SK-N-SH (cell line): ENCODE measurements at regions not wholly inside any gene's neighbourhood (a gene's known extent, or its start where the extent isn't known, plus 50 kb on each side); places are given as distances from the start of the nearest gene placed in this dataset.

Source experiments
- CTCF ChIA-PET: fragments of 300-600, 350-600 bp; formaldehyde crosslinking; extraction: SDS; loops from one replicate; lab custom pipeline; 2021; lab: Yijun Ruan, JAX
- POLR2A ChIA-PET: fragments of 350-600 bp; sonication (Branson Sonifier 250); formaldehyde crosslinking; extraction: SDS; loops from one replicate; lab custom pipeline; 2020; ENCODE audit warnings: antibody characterized with exemption, inconsistent platforms; lab: Yijun Ruan, JAX
- DNase-seq: peaks from one replicate; pipeline ENCODE4 v3.0.0; 2012
- H2AFZ ChIP-seq: fragments of 200-600 bp; sonication (generic); 2 replicates; pipeline ENCODE4 v1.8.1; 2016; ENCODE audit warnings: antibody characterized with exemption, mild to moderate bottlenecking, low read depth
- H3F3A ChIP-seq: fragments of 200-600 bp; sonication (generic); replicated peaks from 2 replicates; pipeline ENCODE3; 2016; ENCODE audit warnings: antibody characterized with exemption, mild to moderate bottlenecking; ENCODE audit not compliant: insufficient read depth
- H3K27ac ChIP-seq, 2 experiments: fragments of 200-500 bp in 1 of 2; fragments of 200-600 bp in 1 of 2; sonication (Bioruptor generic) in 1 of 2; sonication (generic), shearing (Covaris generic) in 1 of 2; 2 replicates each; pipeline versions ENCODE4 v1.5.1 to v1.6.1; 2014 to 2016; ENCODE audit warnings: low read depth in 2 of 2, inconsistent platforms in 1 of 2, low read length in 1 of 2, mild to moderate bottlenecking in 1 of 2, mixed read lengths in 1 of 2
- H3K27me3 ChIP-seq: fragments of 200-600 bp; sonication (generic), shearing (Covaris generic); 2 replicates; pipeline ENCODE4 v1.6.1; 2016; ENCODE audit warnings: mixed run types; ENCODE audit not compliant: insufficient read depth
- H3K36me3 ChIP-seq, 2 experiments: fragments of 200-500 bp in 1 of 2; fragments of 200-600 bp in 1 of 2; sonication (Bioruptor generic) in 1 of 2; sonication (generic) in 1 of 2; replicated peaks in 1 of 2; 2 replicates each; pipeline versions ENCODE3 to v1.5.1; 2014 to 2016; ENCODE audit warnings: low read length in 1 of 2, mild to moderate bottlenecking in 1 of 2; ENCODE audit not compliant: insufficient read depth in 2 of 2, control insufficient read depth in 1 of 2
- H3K4me1 ChIP-seq, 2 experiments: fragments of 200-500 bp in 1 of 2; fragments of 200-600 bp in 1 of 2; sonication (Bioruptor generic) in 1 of 2; sonication (generic), shearing (Covaris generic) in 1 of 2; 2 replicates each; pipeline versions ENCODE4 v1.5.1 to v1.6.1; 2014 to 2016; ENCODE audit warnings: low read depth in 1 of 2, low read length in 1 of 2, mixed run types in 1 of 2; ENCODE audit not compliant: insufficient read depth in 2 of 2, control insufficient read depth in 1 of 2
- H3K4me2 ChIP-seq: fragments of 200-600 bp; sonication (generic), shearing (Covaris generic); 2 replicates; pipeline ENCODE4 v1.6.1; 2017; ENCODE audit warnings: mixed run types
- H3K4me3 ChIP-seq, 2 experiments: fragments of 200-500 bp in 1 of 2; fragments of 200-600 bp in 1 of 2; sonication (Bioruptor generic) in 1 of 2; sonication (generic), shearing (Covaris generic) in 1 of 2; 2 replicates each; pipeline versions ENCODE4 v1.5.1 to v1.8.1; 2014 to 2016; ENCODE audit warnings: low read depth in 2 of 2, inconsistent platforms in 1 of 2, low read length in 1 of 2, mild to moderate bottlenecking in 1 of 2, mixed read lengths in 1 of 2, moderate library complexity in 1 of 2
- H3K79me2 ChIP-seq: fragments of 200-600 bp; sonication (generic); 2 replicates; pipeline ENCODE4 v1.8.1; 2017; ENCODE audit warnings: mild to moderate bottlenecking; ENCODE audit not compliant: insufficient read depth
- H3K9ac ChIP-seq: fragments of 200-600 bp; sonication (generic); 2 replicates; pipeline ENCODE4 v1.6.1; 2017; ENCODE audit warnings: mixed run types
- H3K9me2 ChIP-seq: fragments of 200-600 bp; sonication (generic); 2 replicates; pipeline ENCODE4 v1.6.1; 2017; ENCODE audit warnings: mixed run types
- H3K9me3 ChIP-seq: fragments of 200-600 bp; sonication (generic); 2 replicates; pipeline ENCODE4 v1.6.1; 2017; ENCODE audit warnings: mixed run types, mild to moderate bottlenecking, moderate library complexity
- H4K20me1 ChIP-seq: fragments of 200-600 bp; sonication (generic); 2 replicates; pipeline ENCODE4 v1.6.1; 2017; ENCODE audit warnings: mild to moderate bottlenecking, mixed run types; ENCODE audit not compliant: insufficient read depth
- CHD2 ChIP-seq: fragments of 150-350 bp; IDR thresholded peaks from 2 replicates; pipeline ENCODE4 v1.6.1; 2018; ENCODE audit warnings: low read length; ENCODE audit not compliant: partially characterized antibody
- ELF1 ChIP-seq: IDR thresholded peaks from 2 replicates; pipeline ENCODE4 v1.4.0; 2012
- EZH2phosphoT487 ChIP-seq: fragments of 200-600 bp; sonication (generic); IDR thresholded peaks from 2 replicates; pipeline ENCODE4 v1.6.1; 2017; ENCODE audit warnings: low read depth, mixed run types, mild to moderate bottlenecking, antibody characterized with exemption, moderate library complexity, borderline replicate concordance
- FOXJ3 ChIP-seq: sonication (generic); formaldehyde crosslinking; IDR thresholded peaks from 2 replicates; pipeline ENCODE4 v1.5.1; 2020; ENCODE audit warnings: mild to moderate bottlenecking, missing genetic modification reagents
- GABPA ChIP-seq: IDR thresholded peaks from 2 replicates; pipeline ENCODE4 v1.4.0; 2012; ENCODE audit warnings: low read depth, mild to moderate bottlenecking
- GATA2 ChIP-seq: sonication (generic); formaldehyde crosslinking; IDR thresholded peaks from 2 replicates; pipeline ENCODE4 v1.5.0; 2020; ENCODE audit warnings: mild to moderate bottlenecking, missing genetic modification reagents
- JUND ChIP-seq: IDR thresholded peaks from 2 replicates; pipeline ENCODE4 v1.4.0; 2012
- NFIC ChIP-seq: IDR thresholded peaks from 2 replicates; pipeline ENCODE4 v1.4.0; 2012; ENCODE audit warnings: borderline replicate concordance
- NRF1 ChIP-seq: IDR thresholded peaks from 2 replicates; pipeline ENCODE4 v1.6.1; 2012; ENCODE audit warnings: low read depth, mild to moderate bottlenecking, low read length
- POLR2AphosphoS5 ChIP-seq: IDR thresholded peaks from 2 replicates; pipeline ENCODE4 v1.6.1; 2012; ENCODE audit warnings: low read depth, low read length
- RFX5 ChIP-seq: IDR thresholded peaks from 2 replicates; pipeline ENCODE4 v1.6.1; 2012; ENCODE audit warnings: mild to moderate bottlenecking, improper control_type of control experiment, low read length
- RXRA ChIP-seq: IDR thresholded peaks from 2 replicates; pipeline ENCODE4 v1.4.0; 2012; ENCODE audit warnings: low read depth, mild to moderate bottlenecking, borderline replicate concordance
- SIN3A ChIP-seq: IDR thresholded peaks from 2 replicates; pipeline ENCODE4 v1.6.1; 2012; ENCODE audit warnings: low read depth, mild to moderate bottlenecking, low read length, moderate library complexity, borderline replicate concordance
- SMC3 ChIP-seq: IDR thresholded peaks from 2 replicates; pipeline ENCODE4 v1.6.1; 2012; ENCODE audit warnings: low read depth, low read length, improper control_type of control experiment
- YY1 ChIP-seq: IDR thresholded peaks from 2 replicates; pipeline ENCODE4 v1.4.0; 2012; ENCODE audit warnings: low read depth, mild to moderate bottlenecking
- whole genome bisulfite sequencing: methylation state at CpG from one replicate; pipeline ENCODE4 v1.1.6; 2017; ENCODE audit warnings: low lambda C conversion rate; 5-methylcytosine and 5-hydroxymethylcytosine counted together
- TF ChIP-seq, protein P1 (sequence below): fragments of 150-350 bp; IDR thresholded peaks from 2 replicates; pipeline ENCODE4 v1.6.1; 2017; ENCODE audit warnings: antibody characterized with exemption, low read length, low read depth, borderline replicate concordance
- TF ChIP-seq, protein P2 (sequence below): IDR thresholded peaks from 2 replicates; pipeline ENCODE4 v1.4.0; 2012; ENCODE audit warnings: low read depth, borderline replicate concordance
- TF ChIP-seq, protein P3 (sequence below): IDR thresholded peaks from 2 replicates; pipeline ENCODE4; 2012
- TF ChIP-seq, protein P4 (sequence below): fragments of 150-350 bp; IDR thresholded peaks from 2 replicates; pipeline ENCODE4 v1.6.1; 2016; ENCODE audit warnings: mild to moderate bottlenecking, low read depth, low read length
- TF ChIP-seq, protein P5 (sequence below): IDR thresholded peaks from 2 replicates; pipeline ENCODE4 v1.6.1; 2012; ENCODE audit warnings: mild to moderate bottlenecking, low read depth, low read length, moderate library complexity

DNA sequence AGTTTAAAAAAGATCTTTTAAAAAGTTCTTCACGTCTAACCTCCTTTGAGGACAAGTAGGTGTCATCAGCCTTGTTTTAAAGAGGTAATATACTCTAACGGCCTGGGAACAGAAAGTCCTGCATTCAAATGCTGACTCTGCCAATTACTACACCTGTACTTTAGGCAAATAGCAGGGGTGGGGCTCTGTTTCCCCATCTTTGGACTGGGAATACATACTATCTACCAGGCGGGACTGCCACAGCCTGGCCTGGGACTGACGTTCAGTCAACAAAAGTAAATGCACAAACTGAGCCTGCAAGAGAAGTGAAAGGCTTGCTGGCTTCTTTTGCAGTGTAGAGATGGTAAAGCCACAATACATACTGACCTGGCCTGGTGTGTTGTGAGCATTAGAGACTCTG is 107.6 kb upstream of the SPATA12 start (continued):
- TF ChIP-seq POLR2AphosphoS5 (no peak), NRF1 (no peak)

DNA sequence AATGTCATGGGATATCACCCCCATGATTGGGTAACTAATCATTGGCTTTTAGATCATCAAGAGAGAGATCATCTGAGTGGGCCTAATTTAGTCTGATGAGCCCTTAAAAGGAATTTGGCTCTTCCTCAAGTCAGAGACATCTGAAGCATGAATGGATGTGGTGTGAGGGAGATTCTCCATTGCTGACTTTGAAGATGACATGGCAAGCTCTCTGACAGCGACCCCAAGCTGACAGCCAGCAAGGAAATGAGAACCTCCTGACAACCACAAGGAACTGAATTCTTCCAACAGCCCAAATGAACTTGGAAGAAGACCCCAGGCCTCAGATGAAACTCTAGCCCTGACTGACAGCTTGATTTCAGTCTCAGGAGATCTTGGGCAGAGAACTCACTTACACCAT is 108.4 kb upstream of the SPATA12 start:
- H4K20me1 ChIP-seq = no peaks in the 10 kb centered on the region
- no peak overlapping the region for H3K9ac ChIP-seq
- H3K4me1 ChIP-seq = peaks cover 0 to 9% of the 10 kb centered on the region in 2 experiments; a peak in 1 of 4 replicates
- POLR2A ChIA-PET = no interaction called here
- CTCF ChIA-PET = no interaction called here
- H3K4me2 ChIP-seq = no peak overlapping the region
- no peaks in the 10 kb centered on the region for H3K79me2 ChIP-seq
- WGBS = 100% methylated on average over 1 of the region's 1 CpG
- no peak for DNase-seq
- H3K27ac ChIP-seq = no peak overlapping the region
- H3K9me3 ChIP-seq = no peaks in the 10 kb centered on the region
- no peak overlapping the region for H2AFZ ChIP-seq
- H3K27me3 ChIP-seq = no peaks in the 10 kb centered on the region
- H3K4me3 ChIP-seq = no peak overlapping the region
- no peaks in the 10 kb centered on the region for H3K9me2 ChIP-seq
- no peaks in the 10 kb centered on the region for H3F3A ChIP-seq
- H3K36me3 ChIP-seq = no peaks in the 10 kb centered on the region
- TF ChIP-seq ELF1 = no peak
- TF ChIP-seq, protein P1, sequence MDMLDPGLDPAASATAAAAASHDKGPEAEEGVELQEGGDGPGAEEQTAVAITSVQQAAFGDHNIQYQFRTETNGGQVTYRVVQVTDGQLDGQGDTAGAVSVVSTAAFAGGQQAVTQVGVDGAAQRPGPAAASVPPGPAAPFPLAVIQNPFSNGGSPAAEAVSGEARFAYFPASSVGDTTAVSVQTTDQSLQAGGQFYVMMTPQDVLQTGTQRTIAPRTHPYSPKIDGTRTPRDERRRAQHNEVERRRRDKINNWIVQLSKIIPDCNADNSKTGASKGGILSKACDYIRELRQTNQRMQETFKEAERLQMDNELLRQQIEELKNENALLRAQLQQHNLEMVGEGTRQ = no peak
- TF ChIP-seq POLR2AphosphoS5 = no peak
- TF ChIP-seq CHD2 = no peak
- TF ChIP-seq, protein P2, sequence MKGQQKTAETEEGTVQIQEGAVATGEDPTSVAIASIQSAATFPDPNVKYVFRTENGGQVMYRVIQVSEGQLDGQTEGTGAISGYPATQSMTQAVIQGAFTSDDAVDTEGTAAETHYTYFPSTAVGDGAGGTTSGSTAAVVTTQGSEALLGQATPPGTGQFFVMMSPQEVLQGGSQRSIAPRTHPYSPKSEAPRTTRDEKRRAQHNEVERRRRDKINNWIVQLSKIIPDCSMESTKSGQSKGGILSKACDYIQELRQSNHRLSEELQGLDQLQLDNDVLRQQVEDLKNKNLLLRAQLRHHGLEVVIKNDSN = no peak
- TF ChIP-seq GATA2 (CRISPR knock-in tag) = no peak
- no peak for TF ChIP-seq EZH2phosphoT487
- TF ChIP-seq SIN3A = no peak

DNA sequence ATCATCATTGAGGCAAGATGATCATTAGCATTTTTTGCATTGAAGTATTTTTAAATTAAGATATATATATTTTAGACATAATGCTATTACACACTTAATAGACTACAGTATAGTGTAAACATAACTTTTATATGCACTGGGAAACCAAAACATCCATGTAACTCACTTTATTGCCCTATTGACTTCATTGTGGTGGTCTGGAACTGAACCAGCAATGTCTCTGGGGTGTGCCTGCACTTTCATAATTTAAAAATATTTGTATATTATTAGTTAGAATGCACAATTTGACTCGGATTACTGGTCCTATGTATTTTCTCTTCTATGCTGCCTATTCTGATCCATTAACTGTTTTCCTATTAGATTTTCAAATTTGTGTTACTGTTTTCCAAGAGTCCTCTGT is 109.1 kb upstream of the SPATA12 start:
- H3F3A ChIP-seq = no peaks in the 10 kb centered on the region
- no peaks in the 10 kb centered on the region for H3K36me3 ChIP-seq
- ChIA-PET CTCF (no interaction called here), POLR2A (no interaction called here)
- peaks cover 0 to 9% of the 10 kb centered on the region in 2 experiments; a peak in 1 of 4 replicates for H3K4me1 ChIP-seq
- H2AFZ ChIP-seq = no peak overlapping the region
- no peaks in the 10 kb centered on the region for H3K9me2 ChIP-seq
- no peaks in the 10 kb centered on the region for H4K20me1 ChIP-seq
- no peaks in the 10 kb centered on the region for H3K27me3 ChIP-seq
- no peak overlapping the region for H3K4me2 ChIP-seq
- H3K9ac ChIP-seq = no peak overlapping the region
- H3K9me3 ChIP-seq = no peaks in the 10 kb centered on the region
- H3K27ac ChIP-seq = no peak overlapping the region
- no peaks in the 10 kb centered on the region for H3K79me2 ChIP-seq
- 69% methylated on average over 1 of the region's 1 CpG for WGBS
- H3K4me3 ChIP-seq = no peak overlapping the region
- DNase-seq = no peak
- TF ChIP-seq, protein P3, sequence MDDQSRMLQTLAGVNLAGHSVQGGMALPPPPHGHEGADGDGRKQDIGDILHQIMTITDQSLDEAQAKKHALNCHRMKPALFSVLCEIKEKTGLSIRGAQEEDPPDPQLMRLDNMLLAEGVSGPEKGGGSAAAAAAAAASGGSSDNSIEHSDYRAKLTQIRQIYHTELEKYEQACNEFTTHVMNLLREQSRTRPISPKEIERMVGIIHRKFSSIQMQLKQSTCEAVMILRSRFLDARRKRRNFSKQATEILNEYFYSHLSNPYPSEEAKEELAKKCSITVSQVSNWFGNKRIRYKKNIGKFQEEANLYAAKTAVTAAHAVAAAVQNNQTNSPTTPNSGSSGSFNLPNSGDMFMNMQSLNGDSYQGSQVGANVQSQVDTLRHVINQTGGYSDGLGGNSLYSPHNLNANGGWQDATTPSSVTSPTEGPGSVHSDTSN = no peak
- TF ChIP-seq, protein P4, sequence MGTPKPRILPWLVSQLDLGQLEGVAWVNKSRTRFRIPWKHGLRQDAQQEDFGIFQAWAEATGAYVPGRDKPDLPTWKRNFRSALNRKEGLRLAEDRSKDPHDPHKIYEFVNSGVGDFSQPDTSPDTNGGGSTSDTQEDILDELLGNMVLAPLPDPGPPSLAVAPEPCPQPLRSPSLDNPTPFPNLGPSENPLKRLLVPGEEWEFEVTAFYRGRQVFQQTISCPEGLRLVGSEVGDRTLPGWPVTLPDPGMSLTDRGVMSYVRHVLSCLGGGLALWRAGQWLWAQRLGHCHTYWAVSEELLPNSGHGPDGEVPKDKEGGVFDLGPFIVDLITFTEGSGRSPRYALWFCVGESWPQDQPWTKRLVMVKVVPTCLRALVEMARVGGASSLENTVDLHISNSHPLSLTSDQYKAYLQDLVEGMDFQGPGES = no peak
- no peak for TF ChIP-seq GATA2 (CRISPR knock-in tag)
- no peak for TF ChIP-seq POLR2AphosphoS5
- TF ChIP-seq SIN3A = no peak
- no peak for TF ChIP-seq FOXJ3 (CRISPR knock-in tag)
- no peak for TF ChIP-seq SMC3
- TF ChIP-seq, protein P5, sequence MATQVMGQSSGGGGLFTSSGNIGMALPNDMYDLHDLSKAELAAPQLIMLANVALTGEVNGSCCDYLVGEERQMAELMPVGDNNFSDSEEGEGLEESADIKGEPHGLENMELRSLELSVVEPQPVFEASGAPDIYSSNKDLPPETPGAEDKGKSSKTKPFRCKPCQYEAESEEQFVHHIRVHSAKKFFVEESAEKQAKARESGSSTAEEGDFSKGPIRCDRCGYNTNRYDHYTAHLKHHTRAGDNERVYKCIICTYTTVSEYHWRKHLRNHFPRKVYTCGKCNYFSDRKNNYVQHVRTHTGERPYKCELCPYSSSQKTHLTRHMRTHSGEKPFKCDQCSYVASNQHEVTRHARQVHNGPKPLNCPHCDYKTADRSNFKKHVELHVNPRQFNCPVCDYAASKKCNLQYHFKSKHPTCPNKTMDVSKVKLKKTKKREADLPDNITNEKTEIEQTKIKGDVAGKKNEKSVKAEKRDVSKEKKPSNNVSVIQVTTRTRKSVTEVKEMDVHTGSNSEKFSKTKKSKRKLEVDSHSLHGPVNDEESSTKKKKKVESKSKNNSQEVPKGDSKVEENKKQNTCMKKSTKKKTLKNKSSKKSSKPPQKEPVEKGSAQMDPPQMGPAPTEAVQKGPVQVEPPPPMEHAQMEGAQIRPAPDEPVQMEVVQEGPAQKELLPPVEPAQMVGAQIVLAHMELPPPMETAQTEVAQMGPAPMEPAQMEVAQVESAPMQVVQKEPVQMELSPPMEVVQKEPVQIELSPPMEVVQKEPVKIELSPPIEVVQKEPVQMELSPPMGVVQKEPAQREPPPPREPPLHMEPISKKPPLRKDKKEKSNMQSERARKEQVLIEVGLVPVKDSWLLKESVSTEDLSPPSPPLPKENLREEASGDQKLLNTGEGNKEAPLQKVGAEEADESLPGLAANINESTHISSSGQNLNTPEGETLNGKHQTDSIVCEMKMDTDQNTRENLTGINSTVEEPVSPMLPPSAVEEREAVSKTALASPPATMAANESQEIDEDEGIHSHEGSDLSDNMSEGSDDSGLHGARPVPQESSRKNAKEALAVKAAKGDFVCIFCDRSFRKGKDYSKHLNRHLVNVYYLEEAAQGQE = no peak
- TF ChIP-seq RXRA = no peak
- TF ChIP-seq GABPA = no peak
- no peak for TF ChIP-seq RFX5
- no peak for TF ChIP-seq CHD2
- no peak for TF ChIP-seq NFIC
- TF ChIP-seq EZH2phosphoT487 = no peak
- TF ChIP-seq JUND = no peak
- no peak for TF ChIP-seq YY1
